HG02759 (cell line): ENCODE measurements at regions not wholly inside any gene's neighbourhood (a gene's known extent, or its start where the extent isn't known, plus 50 kb on each side); places are given as distances from the start of the nearest gene placed in this dataset.

Source experiments
- ATAC-seq: cut with Tn5 transposase; IDR thresholded peaks from one replicate; pipeline ENCODE4 v1.9.1; 2021; ENCODE audit warnings: mild to moderate bottlenecking, moderate library complexity; ENCODE audit not compliant: unreplicated experiment

DNA sequence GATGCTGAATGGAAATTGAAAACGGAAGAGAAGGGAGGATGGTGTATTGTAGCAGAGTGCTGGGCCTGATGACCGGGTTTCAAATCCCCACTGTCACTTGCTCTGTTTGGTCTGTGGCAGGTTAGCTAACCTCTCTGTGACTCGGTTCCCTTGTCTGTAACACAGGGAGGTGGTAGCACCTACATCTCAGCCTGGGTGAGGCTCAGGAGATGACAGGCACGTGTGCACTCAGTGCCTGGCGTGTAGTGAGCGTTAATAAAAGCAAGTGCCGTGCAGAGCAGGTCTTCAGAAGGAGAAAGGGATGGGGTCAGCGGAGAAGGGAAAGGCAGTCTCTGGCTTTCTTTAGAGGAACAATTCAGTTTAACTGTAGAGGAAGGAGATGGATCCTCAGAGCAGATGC, 125.5 kb upstream of the SMIM21 start:
- ATAC-seq = no peak

DNA sequence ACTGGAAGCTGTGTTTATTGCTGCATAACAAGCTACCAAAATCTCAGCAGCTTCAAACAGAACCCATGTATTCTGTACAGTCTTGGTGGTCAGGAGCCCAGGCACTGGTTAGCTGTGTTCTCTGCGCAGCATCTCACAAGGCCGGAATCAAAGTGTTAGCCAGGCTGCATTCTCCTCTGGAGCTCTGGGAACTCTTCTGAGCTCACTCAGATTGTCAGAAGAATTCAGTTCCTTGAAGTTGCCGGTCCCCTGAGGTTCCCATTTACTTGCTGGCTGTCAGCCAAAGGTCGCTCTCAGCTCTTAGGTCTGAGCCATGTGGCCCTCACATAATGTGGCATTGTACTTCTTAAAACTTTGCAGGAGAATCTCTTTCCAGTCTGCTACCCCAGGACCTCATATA, 123.6 kb upstream of the SMIM21 start:
- no peak for ATAC-seq

DNA sequence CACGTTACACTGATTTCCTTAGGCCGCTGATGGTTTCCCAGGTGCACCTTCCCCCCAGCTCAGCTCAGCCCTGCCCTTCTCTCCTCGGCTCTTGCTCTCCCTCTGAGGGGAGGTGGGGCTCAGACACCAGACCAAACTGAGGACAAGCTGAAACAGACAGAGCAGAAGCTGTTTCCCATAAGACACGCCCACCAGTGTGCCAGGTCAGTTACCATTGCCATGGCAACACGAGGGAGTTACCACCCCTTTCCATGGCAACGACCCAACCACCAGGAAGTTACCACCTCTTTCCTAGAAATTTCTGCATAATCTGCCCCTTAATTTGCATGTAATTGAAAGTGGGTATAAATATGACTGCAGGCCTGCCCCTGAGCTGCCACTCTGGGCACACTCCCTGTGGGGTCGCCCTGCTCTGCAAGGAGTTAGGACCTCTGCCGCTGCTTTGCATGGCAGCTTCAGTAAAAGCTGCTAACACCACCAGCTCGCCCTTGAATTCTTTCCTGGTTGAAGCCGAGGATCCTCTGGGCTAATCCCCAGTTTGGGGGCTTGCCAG, 120.9 kb upstream of the SMIM21 start:
- ATAC-seq = no peak

DNA sequence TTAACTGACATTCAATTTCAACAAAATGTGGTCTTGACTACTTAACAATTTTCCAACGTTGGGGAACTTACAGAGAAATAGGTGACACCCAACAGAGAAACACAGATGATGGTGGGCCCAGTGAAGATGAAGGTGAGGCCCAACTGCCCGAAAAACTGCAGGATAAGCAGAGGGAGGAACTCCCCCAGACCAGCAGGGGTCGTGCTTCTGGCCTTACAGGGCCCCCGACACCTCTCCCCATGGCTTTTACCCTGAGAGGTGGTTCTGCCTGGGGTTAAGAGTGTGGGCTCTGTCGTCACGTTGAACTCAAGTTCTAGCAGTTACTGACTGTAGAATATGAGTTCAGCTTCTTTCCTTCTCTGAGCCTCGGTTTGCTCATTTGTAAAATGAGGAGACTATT, 119.5 kb upstream of the SMIM21 start:
- no peak for ATAC-seq

GRCh38 chr18:75545189-75545588, 117.7 kb upstream of the SMIM21 start:
- no peak for ATAC-seq

DNA sequence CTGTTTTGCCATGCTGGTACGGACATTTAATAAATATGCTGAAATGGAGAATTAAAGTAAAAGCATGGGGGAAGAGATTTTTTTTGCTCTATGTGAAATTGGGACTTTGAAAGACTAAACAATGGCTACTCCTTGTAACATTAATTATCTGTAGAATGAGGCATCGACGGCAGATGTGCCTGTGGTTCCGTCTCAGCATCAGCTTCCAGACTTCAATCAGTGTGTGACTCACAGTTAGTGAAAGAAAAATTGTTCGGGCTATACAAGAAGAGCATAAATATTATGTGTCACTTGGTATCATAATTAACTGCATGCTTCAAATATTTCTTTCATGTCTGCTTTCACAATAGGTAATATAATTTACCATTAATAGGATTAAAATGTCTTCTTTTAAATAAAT, 117.0 kb upstream of the SMIM21 start:
- ATAC-seq = no peak

GRCh38 chr18:75544051-75544481, 116.6 kb upstream of the SMIM21 start:
- no peak for ATAC-seq

DNA sequence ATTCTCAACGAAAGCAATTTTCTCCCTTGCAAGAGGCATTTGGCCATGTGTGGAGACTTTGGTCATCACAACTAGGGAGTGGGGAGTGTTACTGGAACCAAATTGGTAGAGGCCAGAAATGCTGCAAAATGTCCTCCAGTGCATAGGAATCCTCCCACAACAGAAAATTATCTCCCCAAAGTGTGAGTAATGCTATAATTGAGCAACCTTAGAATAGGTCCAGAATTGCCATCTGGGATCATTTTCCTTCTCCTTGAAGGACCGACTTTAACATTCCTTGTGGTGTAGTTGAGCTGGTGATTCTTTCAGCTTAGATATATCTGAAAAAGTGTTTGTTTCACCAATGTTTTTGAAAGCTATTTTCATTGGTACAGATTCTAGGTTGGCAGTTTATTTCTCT, 111.2 kb upstream of the SMIM21 start:
- ATAC-seq = no peak

- ATAC-seq = no peak
Observed at GRCh38 chr18:75533950-75534349, 106.4 kb upstream of the SMIM21 start.

DNA sequence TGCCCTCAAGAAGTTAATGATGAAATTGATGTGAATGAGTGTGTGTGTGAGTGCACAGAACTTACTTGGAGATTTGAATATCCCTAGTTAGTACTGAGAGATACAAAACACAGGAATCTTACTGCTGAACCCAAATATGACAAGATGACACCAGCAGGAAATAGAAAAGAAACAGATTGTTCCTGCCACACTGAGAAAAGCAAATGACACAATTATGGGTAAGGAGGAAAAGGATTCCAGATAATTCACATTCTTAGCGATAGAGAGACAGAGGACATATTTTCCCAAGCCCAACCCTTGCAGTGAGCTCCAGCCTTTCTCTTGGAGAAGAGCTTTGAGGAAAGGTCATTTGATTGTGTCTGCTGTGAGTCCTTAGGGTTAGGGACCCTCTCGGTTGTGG, 105.7 kb upstream of the SMIM21 start:
- no peak for ATAC-seq

GRCh38 chr18:75531851-75532459, 104.5 kb upstream of the SMIM21 start:
- ATAC-seq = no peak

DNA sequence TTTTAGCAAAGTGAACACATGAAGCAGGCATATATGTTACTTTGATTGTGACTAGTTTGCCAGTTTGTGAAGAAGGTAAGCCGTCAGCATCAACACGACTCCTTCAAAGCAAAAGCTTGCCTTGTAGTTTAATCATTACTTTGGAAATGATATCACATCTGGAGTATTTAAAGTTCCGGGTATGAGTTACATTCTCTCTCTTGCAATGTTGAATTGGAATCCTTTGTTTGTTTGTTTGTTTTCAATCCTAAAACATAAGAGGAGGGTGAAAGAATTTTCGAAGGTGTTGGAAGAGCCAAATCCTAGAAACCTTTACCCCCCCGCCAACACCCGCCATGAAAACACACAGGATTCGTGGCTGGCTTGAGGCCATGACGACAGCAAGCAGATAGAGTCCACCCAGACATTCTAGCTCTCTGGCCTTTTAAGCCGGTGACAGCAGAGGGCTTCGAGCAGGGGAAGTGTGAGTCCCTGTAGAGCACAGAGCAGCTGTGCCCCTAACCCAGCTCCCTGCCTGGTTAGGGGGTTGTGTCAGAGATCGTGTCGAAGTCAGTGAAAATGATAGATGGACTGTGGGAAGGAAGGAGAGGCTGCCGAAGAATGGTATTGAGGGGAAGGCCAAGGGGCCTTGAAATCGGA, 103.8 kb upstream of the SMIM21 start:
- no peak for ATAC-seq

DNA sequence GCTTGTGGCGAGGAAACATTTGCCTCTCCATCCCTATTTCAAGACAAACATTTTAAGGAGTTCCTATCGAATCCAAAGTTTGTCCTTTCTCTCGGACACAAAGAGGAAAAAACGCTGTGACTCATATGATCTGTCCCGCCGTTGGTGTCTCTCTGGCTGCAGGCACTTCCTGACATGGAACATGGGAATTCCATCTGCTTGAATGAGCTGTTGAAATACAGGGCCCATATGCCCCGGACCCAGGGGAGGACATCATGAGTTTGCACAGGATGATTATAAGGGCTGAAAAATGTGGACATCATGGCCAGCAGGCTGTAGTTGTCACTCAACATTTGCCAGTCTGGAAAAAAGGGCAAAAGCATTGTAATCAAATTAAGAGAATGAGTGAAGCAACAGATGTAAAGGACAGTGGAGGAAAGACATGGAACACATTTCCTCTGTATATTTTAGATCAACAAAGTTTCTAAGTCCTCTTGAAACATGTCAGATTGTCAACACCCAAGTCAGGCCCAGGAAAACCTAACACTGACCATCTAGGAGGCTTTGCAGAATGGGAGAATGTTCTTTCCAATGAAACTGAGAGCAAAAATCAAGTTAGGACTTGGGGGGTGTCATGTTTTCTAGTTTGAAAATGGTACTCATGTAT, 103.2 kb upstream of the SMIM21 start:
- ATAC-seq = no peak

DNA sequence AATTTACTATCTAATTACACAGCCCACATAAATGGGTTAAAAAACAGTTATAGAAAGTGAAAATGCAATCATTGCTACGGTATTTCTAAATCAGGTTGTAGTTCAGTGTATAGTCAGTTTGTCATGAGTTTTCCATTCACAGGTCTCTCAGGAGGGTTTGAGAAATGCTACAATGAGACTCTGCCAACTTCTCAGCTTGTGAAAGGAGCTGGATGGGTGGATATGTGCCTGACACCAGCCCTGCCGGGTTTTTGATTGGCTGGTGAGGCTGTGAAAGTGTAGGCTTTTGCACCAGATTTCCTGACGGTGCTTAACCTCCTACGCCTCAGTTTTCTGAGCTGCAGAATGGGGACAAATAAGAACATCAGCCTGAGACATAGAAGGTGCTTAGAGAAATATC, 102.6 kb upstream of the SMIM21 start:
- no peak for ATAC-seq

DNA sequence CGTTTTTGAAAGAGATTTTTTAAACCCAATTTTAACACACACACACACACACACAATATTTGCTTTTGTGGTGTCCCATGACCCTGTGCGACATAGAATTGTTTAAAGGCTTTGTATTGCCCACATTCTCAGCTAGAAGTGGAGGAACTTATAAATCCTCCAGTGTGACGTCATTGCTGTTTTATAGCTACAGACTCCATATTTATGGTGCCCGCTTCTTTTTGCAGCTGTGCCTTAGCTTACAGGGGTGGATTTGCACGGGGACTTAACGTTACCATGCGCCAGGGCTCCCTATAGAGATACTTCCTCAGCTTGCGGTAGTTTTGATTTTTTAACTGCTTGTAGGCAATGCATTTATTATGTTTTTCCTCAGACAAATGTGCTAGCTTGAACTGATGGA, 101.9 kb upstream of the SMIM21 start:
- ATAC-seq = no peak

- ATAC-seq = no peak
Observed at GRCh38 chr18:75527848-75528685, 100.6 kb upstream of the SMIM21 start.

- ATAC-seq = no peak
Observed at GRCh38 chr18:75526038-75526437, 98.5 kb upstream of the SMIM21 start.

- no peak for ATAC-seq
Observed at GRCh38 chr18:75525331-75525730, 97.8 kb upstream of the SMIM21 start.

- no peak for ATAC-seq
Observed at GRCh38 chr18:75524841-75525240, 97.3 kb upstream of the SMIM21 start.

GRCh38 chr18:75524181-75524580, 96.7 kb upstream of the SMIM21 start:
- ATAC-seq = no peak

GRCh38 chr18:75521816-75522215, 94.3 kb upstream of the SMIM21 start:
- no peak for ATAC-seq
